Daoy (cell line): ENCODE measurements at regions not wholly inside any gene's neighbourhood (a gene's known extent, or its start where the extent isn't known, plus 50 kb on each side); places are given as distances from the start of the nearest gene placed in this dataset.

ENCODE experiments used
- DNase-seq: peaks from one replicate; pipeline ENCODE4 v3.0.0-alpha.2; 2015; ENCODE audit warnings: low read depth

- no peak for DNase-seq
Measured at GRCh38 chr14:101226603-101227425, 323.3 kb upstream of the RTL1 start.

- no peak for DNase-seq
Measured at GRCh38 chr14:101227611-101228594, 324.4 kb upstream of the RTL1 start.

GRCh38 chr14:101228949-101229541 is 325.5 kb upstream of the RTL1 start:
- no peak for DNase-seq

GRCh38 chr14:101229666-101230065 is 326.1 kb upstream of the RTL1 start:
- DNase-seq = no peak

GRCh38 chr14:101230161-101230850 is 326.8 kb upstream of the RTL1 start:
- no peak for DNase-seq

- no peak for DNase-seq
Measured at GRCh38 chr14:101230851-101231550, 327.5 kb upstream of the RTL1 start.

GRCh38 chr14:101231828-101232227 is 328.3 kb upstream of the RTL1 start:
- no peak for DNase-seq

- DNase-seq = no peak
Measured at GRCh38 chr14:101232340-101233020, 328.8 kb upstream of the DIO3 start.

GRCh38 chr14:101233021-101233366 is 328.3 kb upstream of the DIO3 start:
- no peak for DNase-seq

GRCh38 chr14:101233391-101233790 is 327.9 kb upstream of the DIO3 start:
- no peak for DNase-seq

GRCh38 chr14:101233808-101234207 is 327.5 kb upstream of the DIO3 start:
- DNase-seq = no peak

GRCh38 chr14:101234244-101234937 is 326.9 kb upstream of the DIO3 start:
- no peak for DNase-seq

GRCh38 chr14:101234999-101235334 is 326.3 kb upstream of the DIO3 start:
- DNase-seq = no peak

- peak; percentile 75 for DNase-seq
Measured at GRCh38 chr14:101235335-101236103, 325.8 kb upstream of the DIO3 start.

- DNase-seq = no peak
Measured at GRCh38 chr14:101236496-101237251, 324.6 kb upstream of the DIO3 start.

- DNase-seq = no peak
Measured at GRCh38 chr14:101237252-101237616, 324.1 kb upstream of the DIO3 start.

- no peak for DNase-seq
Measured at GRCh38 chr14:101239065-101239464, 322.2 kb upstream of the DIO3 start.

- DNase-seq = no peak
Measured at GRCh38 chr14:101241147-101241546, 320.1 kb upstream of the DIO3 start.
